DMS79 treated with DMSO at 0.1 percent for 48 hours (cell line): ENCODE measurements at regions not wholly inside any gene's neighbourhood (a gene's known extent, or its start where the extent isn't known, plus 50 kb on each side); places are given as distances from the start of the nearest gene placed in this dataset.

ENCODE experiments used
- DNase-seq: peaks from one replicate; lab custom pipeline; 2025; lab: John Stamatoyannopoulos, UW

GRCh38 chr11:37762079-37762478 is 1164.0 kb upstream of the RAG2 start:
- no peak for DNase-seq

GRCh38 chr11:37755521-37755920 is 1157.5 kb upstream of the RAG2 start:
- no peak for DNase-seq

DNA sequence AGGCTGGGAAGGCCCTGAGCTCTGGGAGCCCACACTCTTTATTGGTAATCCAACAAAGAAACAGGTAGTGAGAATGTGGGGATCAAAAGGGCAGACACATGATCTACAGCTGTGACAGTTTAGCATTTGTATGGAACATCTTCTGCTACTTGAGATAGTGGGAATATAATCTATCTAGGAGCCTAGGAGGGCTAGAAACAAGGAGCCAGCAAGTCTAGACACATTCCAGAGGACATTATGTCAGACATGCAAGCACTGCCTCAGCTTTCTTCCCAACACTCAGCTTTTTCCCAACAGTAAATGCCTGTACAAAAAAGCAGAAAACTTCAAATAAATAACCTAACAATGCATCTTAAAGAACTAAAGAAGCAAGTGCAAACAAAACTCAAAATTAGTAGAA is 1150.6 kb upstream of the RAG2 start:
- no peak for DNase-seq

DNA sequence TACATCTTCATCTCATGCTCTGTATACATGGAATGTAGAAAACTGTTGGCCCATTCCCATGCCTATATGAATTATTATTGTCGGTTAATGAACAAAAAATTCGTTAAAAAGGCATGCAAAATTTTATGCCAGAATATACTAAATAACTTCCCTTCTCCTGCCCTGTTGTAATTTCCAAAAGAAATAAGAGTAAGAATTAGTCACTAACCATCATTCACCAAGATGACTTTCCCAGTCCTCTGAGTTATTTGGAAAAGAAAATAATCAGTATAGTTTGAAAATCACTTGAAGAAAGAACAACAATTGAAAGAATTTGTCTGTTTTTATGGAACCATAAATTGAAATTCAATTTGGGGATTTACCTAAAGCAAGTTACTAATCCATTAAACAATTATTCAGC is 1149.1 kb upstream of the RAG2 start:
- DNase-seq, result no peak

DNA sequence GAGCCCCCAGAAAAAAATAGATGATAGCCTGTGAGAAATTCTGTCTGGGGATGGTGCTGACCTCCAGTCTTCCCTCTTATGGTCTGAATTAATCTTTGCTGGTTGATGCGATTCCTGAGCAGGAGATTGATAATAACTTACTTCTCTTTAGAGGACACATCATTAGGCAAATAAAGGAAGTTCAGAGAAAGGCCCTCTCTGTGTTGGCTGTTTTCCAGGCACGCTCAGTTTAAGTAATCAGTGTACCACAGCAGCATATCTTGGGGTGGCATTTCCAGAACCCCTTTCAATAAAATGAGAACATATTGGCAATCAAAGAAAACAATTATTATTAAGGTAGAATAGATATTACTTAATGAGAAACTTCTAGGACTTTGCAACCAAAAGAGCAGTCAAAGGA is 1129.3 kb upstream of the RAG2 start:
- no peak for DNase-seq

GRCh38 chr11:37724315-37724714 is 1126.3 kb upstream of the RAG2 start:
- DNase-seq, result no peak

DNA sequence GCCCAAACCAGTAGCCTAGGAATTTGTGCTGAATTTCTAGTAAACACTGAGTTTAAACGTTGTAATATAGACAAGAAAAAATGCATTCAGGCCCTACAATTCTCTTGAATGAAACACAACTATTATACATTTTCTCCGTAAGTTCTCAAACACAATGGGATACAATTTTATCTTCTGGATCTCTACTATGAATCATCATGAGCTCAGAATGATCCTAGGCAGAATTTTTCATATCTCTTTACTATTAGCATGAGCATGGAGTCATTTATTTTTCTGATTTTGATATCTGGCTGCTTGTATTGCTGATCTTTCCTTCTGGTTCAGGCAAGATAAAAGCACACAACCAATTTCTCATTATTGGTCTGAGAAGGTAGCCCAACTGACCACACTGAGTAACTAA is 1123.4 kb upstream of the RAG2 start:
- no peak for DNase-seq

DNA sequence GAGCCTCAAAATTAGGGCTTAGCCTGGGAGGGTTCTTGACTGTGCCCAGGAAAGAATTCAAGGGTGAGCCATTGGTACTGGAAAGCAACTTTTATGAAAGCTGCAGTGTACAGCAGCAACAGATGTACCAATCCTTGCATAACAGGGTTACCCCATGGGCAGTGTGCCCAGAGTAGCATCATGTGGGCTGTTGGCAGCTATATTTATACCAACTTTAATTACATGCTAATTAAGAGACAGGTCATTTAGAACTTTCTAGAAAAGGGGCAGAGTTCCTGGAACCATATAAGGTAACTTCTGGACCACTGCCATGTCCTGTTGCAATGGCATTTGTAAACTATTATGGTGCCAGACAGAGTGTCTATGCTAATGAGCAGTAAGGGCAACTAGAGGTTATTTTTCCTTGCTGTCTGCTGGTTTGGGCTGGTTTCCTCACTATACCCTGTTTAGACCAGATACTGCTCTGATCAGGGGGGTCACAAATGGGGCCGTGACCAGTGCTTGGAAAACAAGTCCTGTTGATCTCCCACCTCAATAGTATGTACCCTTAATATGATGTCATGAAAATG is 1120.5 kb upstream of the RAG2 start:
- no peak for DNase-seq

DNA sequence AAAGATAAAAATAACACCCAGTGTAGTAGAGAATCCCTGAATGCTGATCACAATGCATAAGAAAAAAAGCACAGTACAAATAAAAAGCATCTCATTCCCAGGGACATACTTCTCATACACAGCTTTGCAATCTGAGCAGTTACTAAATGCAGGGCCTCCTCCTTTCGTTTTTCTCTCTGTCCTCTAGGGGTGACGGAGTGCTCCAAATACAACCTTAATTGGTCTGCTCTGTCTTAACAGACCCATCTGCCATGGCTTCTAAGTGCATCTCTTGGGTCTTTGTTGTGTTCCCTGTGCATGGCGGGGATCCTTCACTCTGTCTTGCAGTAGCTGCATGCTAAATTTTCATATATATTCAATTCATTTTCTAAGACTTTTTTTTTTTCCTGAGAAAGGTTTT is 1114.2 kb upstream of the RAG2 start:
- DNase-seq, result no peak

GRCh38 chr11:37710031-37710430 is 1112.0 kb upstream of the RAG2 start:
- DNase-seq, result no peak

- DNase-seq, result no peak
These were observed 1106.8 kb upstream of the RAG2 start for GRCh38 chr11:37704791-37705190.

GRCh38 chr11:37699644-37700043 is 1101.6 kb upstream of the RAG2 start:
- DNase-seq, result no peak

DNA sequence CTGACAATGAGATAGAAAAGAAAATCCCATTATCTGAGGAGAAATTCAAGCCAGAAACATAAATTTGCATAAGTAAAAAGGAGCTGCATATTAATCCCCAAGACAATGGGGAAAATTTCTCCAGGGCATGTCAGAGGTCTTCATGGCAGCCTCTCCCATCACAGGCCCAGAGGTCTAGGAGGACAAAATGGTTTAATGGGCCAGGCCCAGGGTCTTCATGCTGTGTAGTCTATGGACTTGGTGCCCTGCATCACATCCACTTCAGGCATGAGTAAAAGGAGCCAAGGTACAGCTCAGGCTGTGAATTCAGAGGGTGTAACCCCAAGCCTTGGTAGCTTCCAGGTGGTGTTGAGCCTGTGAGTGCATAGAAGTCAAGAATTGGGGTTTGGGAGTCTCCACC is 1097.2 kb upstream of the RAG2 start:
- no peak for DNase-seq

DNA sequence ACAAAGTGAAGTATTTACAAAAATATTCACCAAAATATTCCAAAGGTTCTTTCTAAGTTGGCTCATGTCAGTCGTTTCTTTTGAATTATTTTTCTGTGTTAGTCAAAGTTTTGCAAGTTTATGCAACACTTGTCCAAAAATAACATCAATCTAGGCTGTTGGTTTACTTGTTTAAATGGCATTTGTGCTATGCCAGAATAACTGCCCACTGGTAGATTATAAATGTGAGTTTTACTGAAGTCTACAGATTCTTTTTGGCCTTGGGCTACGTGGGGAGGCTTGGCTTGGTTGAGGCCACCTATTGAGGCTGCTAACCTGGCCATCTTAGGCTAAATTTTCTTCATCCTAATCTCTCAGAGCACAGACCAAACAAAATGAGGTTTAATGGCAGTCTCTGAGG is 1091.9 kb upstream of the RAG2 start:
- no peak for DNase-seq

- DNase-seq, result no peak
These were observed 1090.4 kb upstream of the RAG2 start for GRCh38 chr11:37688456-37688855.

DNA sequence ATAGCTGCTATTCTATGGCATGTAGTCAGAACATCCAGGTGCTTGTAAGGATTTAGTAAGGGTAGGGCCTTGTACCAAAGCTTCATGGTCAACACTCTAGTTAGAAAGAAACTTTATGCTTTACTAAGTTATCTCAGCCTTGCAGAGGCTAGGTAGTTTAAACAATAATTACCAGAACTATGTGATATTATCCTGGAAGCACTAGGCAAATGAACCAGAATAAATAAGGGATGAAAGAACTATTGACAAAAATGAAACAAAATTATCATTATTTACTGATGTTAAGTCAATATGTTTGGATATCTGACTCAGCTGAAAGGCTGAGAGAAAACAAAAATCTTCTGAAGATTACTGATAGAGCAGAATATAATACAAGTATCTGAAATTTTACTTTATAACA is 1089.1 kb upstream of the RAG2 start:
- DNase-seq, result no peak

DNA sequence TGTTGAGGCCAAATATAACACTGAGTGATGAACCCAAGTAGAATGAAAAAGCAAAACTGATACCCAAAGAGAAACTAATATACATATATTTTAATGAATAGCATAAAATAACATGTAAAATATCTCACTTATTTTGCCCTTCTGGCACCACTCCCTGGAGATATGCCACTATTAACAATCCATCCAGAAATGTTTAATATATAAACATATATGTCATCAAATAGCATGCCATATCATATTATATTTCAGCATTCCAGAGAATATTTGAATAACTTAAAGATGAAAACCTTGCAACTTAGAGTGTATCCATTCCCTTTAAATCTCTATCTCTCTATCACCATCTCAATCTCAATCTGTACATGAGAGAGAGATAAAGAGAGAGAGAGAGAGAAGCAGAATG is 1073.3 kb upstream of the RAG2 start:
- DNase-seq, result no peak

- DNase-seq, result no peak
These were observed 1068.9 kb upstream of the RAG2 start for GRCh38 chr11:37666960-37667359.

GRCh38 chr11:37657645-37658044 is 1059.6 kb upstream of the RAG2 start:
- no peak for DNase-seq

GRCh38 chr11:37647767-37648166 is 1049.7 kb upstream of the RAG2 start:
- DNase-seq, result no peak

GRCh38 chr11:37643968-37644367 is 1045.9 kb upstream of the RAG2 start:
- no peak for DNase-seq

GRCh38 chr11:37642296-37642695 is 1044.3 kb upstream of the RAG2 start:
- DNase-seq, result no peak

DNA sequence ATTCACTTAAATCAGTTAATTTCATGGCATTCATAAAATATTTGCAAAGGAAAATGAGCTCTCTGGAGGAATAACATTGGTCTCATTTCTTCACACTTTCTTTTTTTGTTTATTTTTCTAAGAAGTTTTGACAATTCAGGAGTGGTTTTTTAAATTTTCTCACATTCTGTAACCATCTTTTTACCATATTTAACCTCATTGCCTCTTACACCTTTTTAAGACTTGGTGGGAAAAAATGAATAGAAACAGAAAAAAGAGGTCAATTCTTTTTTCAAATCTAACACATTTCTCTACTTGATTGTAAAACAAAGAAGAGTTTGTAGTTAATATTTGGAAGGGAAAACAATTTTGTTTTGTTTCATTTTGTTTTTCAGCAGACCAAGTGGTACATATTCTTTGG is 1034.7 kb upstream of the RAG2 start:
- no peak for DNase-seq

DNA sequence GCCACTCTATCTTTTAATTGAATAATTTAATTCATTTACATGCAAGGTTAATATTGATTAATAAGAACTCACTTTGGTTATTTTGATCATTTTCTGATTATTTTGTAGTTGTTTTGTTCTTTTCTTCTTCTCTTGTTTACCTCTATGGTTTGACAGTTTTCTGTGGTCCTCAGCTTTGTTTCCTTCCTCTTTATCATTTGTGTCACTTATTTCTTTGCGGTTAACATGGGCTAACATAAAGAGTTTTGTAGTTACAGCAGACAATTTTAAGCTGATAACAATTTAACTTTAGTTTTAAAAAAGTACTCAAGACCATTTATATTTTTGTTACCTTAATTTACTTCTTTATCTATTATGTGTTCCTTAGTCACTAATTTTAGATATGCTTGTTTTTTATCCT is 1032.8 kb upstream of the RAG2 start:
- DNase-seq, result no peak

DNA sequence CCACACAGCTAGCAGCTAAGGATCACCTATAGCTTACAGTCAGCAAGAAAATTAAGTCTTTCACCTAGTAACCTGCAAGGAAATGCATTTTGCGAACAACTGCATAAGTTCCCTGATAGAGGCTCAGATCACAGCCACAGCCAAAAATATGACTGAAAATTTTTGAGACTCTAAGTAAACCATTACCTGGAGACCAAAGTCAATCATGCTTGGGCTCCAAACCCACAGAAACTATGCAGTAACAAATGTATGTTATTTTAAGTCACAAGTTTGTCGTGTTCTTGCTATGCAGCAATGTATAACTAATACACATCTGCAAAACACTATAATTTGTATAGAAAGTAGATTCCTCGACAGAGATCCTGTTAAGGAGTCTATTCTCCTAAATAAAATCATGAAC is 1025.7 kb upstream of the RAG2 start:
- no peak for DNase-seq
